ENCODE measurements at regions not wholly inside any gene's neighbourhood (a gene's known extent, or its start where the extent isn't known, plus 50 kb on each side); places are given as distances from the start of the nearest gene placed in this dataset.
"Not testable (repeated sequence)": the region's sequence is repeated elsewhere in the genome, so short reads cannot be mapped to it uniquely, and the experiment has no call there.

GRCh38 chr4:164210377-164210776 lies 543.6 kb upstream of the SMIM31 start:
- H3K9me3 Mint-ChIP-seq, result no peaks in the 10 kb centered on the region
- H3K27ac Mint-ChIP-seq, result no peak overlapping the region
- H3K4me1 Mint-ChIP-seq, result no peaks in the 10 kb centered on the region
- H3K27me3 Mint-ChIP-seq, result no peaks in the 10 kb centered on the region
- no peak for DNase-seq
- intact Hi-C loops (cut with micrococcal nuclease), result no loop called here
- H3K36me3 Mint-ChIP-seq (ENCODE audit: low read depth), result no peaks in the 10 kb centered on the region
- no peak overlapping the region for H3K4me3 Mint-ChIP-seq

DNA sequence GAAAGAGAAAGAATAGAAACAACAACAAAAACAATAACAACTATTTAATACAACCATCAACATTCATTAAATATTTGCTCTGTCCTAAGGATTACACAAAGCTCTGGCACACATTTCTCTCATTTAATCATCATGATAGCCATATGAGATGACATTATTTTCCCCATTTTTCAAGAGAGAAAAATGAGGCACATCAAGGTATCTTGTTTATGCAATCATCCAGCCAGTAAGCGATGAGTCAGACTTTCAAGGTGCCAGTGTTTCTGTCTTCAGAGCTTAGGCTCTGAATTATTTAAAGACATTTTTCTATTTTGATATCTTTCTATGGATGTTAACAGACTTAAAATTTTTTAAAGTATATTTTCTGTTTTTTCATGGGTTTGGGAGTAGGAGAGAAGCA lies 541.8 kb upstream of the SMIM31 start:
- H3K4me3 Mint-ChIP-seq, result no peak overlapping the region
- intact Hi-C loops (cut with micrococcal nuclease), result no loop called here
- no peaks in the 10 kb centered on the region for H3K36me3 Mint-ChIP-seq (ENCODE audit: low read depth)
- no peak for DNase-seq
- H3K27me3 Mint-ChIP-seq, result no peaks in the 10 kb centered on the region
- no peaks in the 10 kb centered on the region for H3K4me1 Mint-ChIP-seq
- H3K27ac Mint-ChIP-seq, result no peak overlapping the region
- no peaks in the 10 kb centered on the region for H3K9me3 Mint-ChIP-seq

DNA sequence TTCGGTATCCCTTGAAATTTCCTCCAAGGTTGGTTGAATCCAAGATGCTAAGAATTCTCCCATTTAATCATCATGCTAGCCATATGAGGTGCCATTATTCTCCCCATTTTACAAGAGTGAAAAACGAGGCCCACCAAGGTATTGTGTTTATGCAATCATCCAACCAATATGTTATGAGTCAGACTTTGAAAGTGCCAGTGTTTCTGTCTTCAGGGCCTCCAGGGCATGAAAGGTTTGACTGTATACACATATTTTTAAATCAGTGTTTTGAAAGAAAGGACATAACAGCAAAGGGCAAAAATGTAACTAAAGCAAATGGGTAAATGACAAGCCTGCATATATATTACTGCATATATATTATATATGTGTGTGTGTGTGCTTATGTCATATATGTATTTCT lies 541.2 kb upstream of the SMIM31 start:
- Mint-ChIP-seq H3K9me3 (no peaks in the 10 kb centered on the region), H3K27me3 (no peaks in the 10 kb centered on the region), H3K4me1 (no peaks in the 10 kb centered on the region), H3K27ac (no peak overlapping the region), H3K4me3 (no peak overlapping the region), H3K36me3 (ENCODE audit: low read depth) (no peaks in the 10 kb centered on the region)
- intact Hi-C loops (cut with micrococcal nuclease), result no loop called here
- no peak for DNase-seq

DNA sequence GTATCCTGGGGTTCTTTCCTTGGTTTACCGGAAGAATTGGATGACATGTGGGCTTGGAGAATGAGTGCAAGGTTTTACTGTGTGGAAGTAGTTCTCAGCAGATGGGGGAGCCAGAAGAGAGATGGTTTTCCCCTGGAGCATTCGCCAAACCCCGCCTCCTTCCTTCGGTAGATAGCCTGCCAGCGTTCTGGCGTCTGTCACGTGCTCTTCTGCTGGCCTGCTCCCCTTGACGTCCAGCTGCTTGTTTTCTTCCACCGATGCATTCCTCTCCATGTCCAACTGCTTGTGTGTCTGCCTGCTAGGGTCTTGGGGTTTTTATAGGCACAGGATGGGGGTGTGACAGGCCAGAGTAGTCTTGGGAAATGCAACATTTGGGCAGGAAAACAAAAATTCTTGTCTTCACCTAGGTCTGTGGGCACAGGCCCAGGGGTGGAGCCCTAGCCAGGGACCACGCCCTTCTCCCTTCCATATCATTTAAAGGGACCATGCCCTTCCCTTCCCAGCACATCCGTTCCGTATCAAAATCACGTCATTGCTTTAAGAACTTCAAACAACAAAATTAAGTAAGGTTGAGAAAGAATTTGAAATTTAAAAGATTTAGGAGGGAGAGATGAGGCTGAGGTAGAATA lies 538.7 kb upstream of the SMIM31 start:
- Mint-ChIP-seq H3K27me3 (no peaks in the 10 kb centered on the region), H3K4me3 (no peak overlapping the region), H3K27ac (no peak overlapping the region), H3K9me3 (peaks cover 4% of the 10 kb centered on the region), H3K36me3 (ENCODE audit: low read depth) (no peaks in the 10 kb centered on the region), H3K4me1 (no peaks in the 10 kb centered on the region)
- intact Hi-C loops (cut with micrococcal nuclease), result no loop called here
- DNase-seq, result no peak

DNA sequence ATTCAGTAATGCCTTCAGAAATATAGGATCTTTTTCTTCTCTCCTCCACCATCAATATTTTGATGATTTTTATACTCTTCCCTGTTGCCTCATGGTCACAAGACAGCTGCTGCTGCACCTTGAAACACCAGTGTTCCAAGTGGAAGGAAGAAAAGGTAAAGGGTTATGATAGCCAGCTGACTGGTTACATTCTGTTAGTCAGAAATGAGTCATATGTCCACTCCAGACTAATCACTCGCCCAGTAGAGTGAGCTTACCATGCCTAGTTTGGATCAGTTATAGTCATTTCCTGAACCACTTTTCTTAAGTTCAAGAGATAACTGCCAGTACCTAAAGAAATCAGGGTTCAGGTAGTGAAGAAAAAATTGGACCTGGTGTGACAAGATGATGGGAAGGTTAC lies 532.3 kb upstream of the SMIM31 start:
- Mint-ChIP-seq H3K27ac (no peak overlapping the region), H3K4me3 (no peak overlapping the region), H3K4me1 (no peaks in the 10 kb centered on the region), H3K9me3 (peaks cover 4% of the 10 kb centered on the region), H3K36me3 (ENCODE audit: low read depth) (no peaks in the 10 kb centered on the region), H3K27me3 (no peaks in the 10 kb centered on the region)
- no peak for DNase-seq
- intact Hi-C loops (cut with micrococcal nuclease), result no loop called here

GRCh38 chr4:164224871-164225270 lies 529.1 kb upstream of the SMIM31 start:
- intact Hi-C loops (cut with micrococcal nuclease), result no loop called here
- H3K36me3 Mint-ChIP-seq (ENCODE audit: low read depth), result no peaks in the 10 kb centered on the region
- no peaks in the 10 kb centered on the region for H3K27me3 Mint-ChIP-seq
- H3K27ac Mint-ChIP-seq, result no peak overlapping the region
- no peak for DNase-seq
- no peaks in the 10 kb centered on the region for H3K4me1 Mint-ChIP-seq
- H3K4me3 Mint-ChIP-seq, result no peak overlapping the region
- no peaks in the 10 kb centered on the region for H3K9me3 Mint-ChIP-seq

GRCh38 chr4:164229255-164229654 lies 524.7 kb upstream of the SMIM31 start:
- Mint-ChIP-seq H3K4me3 (no peak overlapping the region), H3K27me3 (no peaks in the 10 kb centered on the region), H3K4me1 (no peaks in the 10 kb centered on the region), H3K36me3 (ENCODE audit: low read depth) (no peaks in the 10 kb centered on the region), H3K9me3 (no peaks in the 10 kb centered on the region), H3K27ac (no peak overlapping the region)
- no peak for DNase-seq
- intact Hi-C loops (cut with micrococcal nuclease), result no loop called here

- intact Hi-C loops (cut with micrococcal nuclease), result no loop called here
- Mint-ChIP-seq H3K9me3 (no peaks in the 10 kb centered on the region), H3K27ac (no peak overlapping the region), H3K36me3 (ENCODE audit: low read depth) (no peaks in the 10 kb centered on the region), H3K27me3 (no peaks in the 10 kb centered on the region), H3K4me1 (no peaks in the 10 kb centered on the region), H3K4me3 (no peak overlapping the region)
- no peak for DNase-seq
Measured at GRCh38 chr4:164239433-164239832, 514.5 kb upstream of the SMIM31 start.

- no peaks in the 10 kb centered on the region for H3K36me3 Mint-ChIP-seq (ENCODE audit: low read depth)
- no peak for DNase-seq
- H3K27me3 Mint-ChIP-seq, result no peaks in the 10 kb centered on the region
- H3K4me1 Mint-ChIP-seq, result no peaks in the 10 kb centered on the region
- no peak overlapping the region for H3K4me3 Mint-ChIP-seq
- H3K9me3 Mint-ChIP-seq, result no peaks in the 10 kb centered on the region
- H3K27ac Mint-ChIP-seq, result no peak overlapping the region
- intact Hi-C loops (cut with micrococcal nuclease), result no loop called here
Measured at GRCh38 chr4:164239976-164240375, 514.0 kb upstream of the SMIM31 start.

GRCh38 chr4:164251257-164251656 lies 502.7 kb upstream of the SMIM31 start:
- H3K27me3 Mint-ChIP-seq, result no peaks in the 10 kb centered on the region
- no peaks in the 10 kb centered on the region for H3K9me3 Mint-ChIP-seq
- intact Hi-C loops (cut with micrococcal nuclease), result no loop called here
- no peak overlapping the region for H3K27ac Mint-ChIP-seq
- no peaks in the 10 kb centered on the region for H3K4me1 Mint-ChIP-seq
- no peak for DNase-seq
- H3K36me3 Mint-ChIP-seq (ENCODE audit: low read depth), result no peaks in the 10 kb centered on the region
- no peak overlapping the region for H3K4me3 Mint-ChIP-seq

- Mint-ChIP-seq H3K36me3 (ENCODE audit: low read depth) (no peaks in the 10 kb centered on the region), H3K27ac (no peak overlapping the region), H3K4me1 (no peaks in the 10 kb centered on the region), H3K4me3 (no peak overlapping the region), H3K9me3 (no peaks in the 10 kb centered on the region), H3K27me3 (no peaks in the 10 kb centered on the region)
- no peak for DNase-seq
- intact Hi-C loops (cut with micrococcal nuclease), result no loop called here
Measured at GRCh38 chr4:164252286-164252685, 501.6 kb upstream of the SMIM31 start.

- no peaks in the 10 kb centered on the region for H3K9me3 Mint-ChIP-seq
- no peak for DNase-seq
- no peaks in the 10 kb centered on the region for H3K4me1 Mint-ChIP-seq
- intact Hi-C loops (cut with micrococcal nuclease), result no loop called here
- no peak overlapping the region for H3K27ac Mint-ChIP-seq
- no peaks in the 10 kb centered on the region for H3K27me3 Mint-ChIP-seq
- no peak overlapping the region for H3K4me3 Mint-ChIP-seq
- H3K36me3 Mint-ChIP-seq (ENCODE audit: low read depth), result no peaks in the 10 kb centered on the region
Measured at GRCh38 chr4:164261831-164262230, 492.1 kb upstream of the SMIM31 start.

DNA sequence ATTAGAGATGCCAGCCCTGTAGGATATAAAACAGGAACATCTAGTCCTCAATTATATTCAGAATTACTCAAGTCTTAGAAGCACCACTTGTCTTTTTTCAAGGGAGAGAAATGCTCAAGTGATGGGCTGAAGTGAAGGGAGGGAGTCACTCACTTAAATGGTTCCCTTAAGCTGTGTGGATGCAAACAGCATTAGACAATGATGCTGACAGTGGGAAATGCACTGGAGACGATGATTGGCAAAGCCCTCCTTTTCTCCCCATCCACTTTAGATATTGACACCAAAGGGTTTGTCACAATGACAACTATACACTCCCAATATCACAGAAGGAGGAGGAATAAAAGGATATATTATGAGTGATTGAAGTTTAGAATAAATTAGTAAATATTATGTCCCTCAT lies 491.4 kb upstream of the SMIM31 start:
- intact Hi-C loops (cut with micrococcal nuclease); H3K27me3 Mint-ChIP-seq; DNase-seq; H3K4me3 Mint-ChIP-seq; H3K4me1 Mint-ChIP-seq; H3K9me3 Mint-ChIP-seq; H3K27ac Mint-ChIP-seq; H3K36me3 Mint-ChIP-seq (ENCODE audit: low read depth): not testable (repeated sequence)

DNA sequence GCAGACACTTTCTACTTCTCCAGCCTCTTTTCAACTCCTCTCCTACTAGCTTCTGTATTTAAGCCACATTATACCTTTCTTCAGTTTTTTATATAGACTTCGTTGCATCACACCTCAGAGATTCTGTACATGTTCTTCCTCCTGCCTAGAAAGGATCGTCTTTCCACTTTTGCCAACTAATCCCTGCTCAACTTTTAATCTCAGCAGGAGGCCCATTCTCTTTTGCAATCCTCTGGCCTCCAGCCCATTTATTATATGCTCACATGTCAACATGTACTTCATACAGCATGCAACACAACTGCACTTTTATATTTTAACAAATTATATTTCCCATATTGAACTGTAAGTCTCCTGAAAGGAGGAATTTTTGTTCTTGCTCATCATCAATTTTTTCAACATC lies 476.5 kb upstream of the SMIM31 start:
- H3K4me1 Mint-ChIP-seq, H3K4me3 Mint-ChIP-seq: not testable (repeated sequence)

DNA sequence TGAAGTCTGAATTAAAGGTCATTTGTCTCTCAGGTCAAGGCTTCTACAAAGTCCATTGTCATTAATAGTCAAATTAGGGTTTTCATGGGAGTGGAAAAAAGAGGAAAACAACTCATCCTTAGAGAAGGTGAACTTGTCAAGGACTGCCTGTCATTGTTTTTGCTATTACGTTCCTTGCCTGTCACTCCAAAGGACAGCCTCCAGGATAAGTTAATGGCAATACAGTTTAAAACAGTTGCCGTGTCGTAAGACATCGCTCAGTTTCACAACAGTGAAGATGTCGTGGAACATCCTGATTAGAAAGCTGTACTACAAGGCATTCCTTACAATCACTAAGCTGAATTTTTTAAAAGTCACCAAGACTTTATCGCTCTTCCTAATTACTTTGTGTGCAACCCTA lies 466.8 kb upstream of the SMIM31 start:
- Mint-ChIP-seq H3K4me1 (no peaks in the 10 kb centered on the region), H3K27me3 (no peaks in the 10 kb centered on the region), H3K9me3 (no peaks in the 10 kb centered on the region), H3K27ac (no peak overlapping the region), H3K36me3 (ENCODE audit: low read depth) (no peaks in the 10 kb centered on the region), H3K4me3 (no peak overlapping the region)
- no peak for DNase-seq
- intact Hi-C loops (cut with micrococcal nuclease), result no loop called here

More for the DNA sequence above, 476.5 kb upstream of the SMIM31 start:
- intact Hi-C loops (cut with micrococcal nuclease); DNase-seq; H3K27ac Mint-ChIP-seq; H3K36me3 Mint-ChIP-seq (ENCODE audit: low read depth); H3K9me3 Mint-ChIP-seq; H3K27me3 Mint-ChIP-seq: not testable (repeated sequence)

Data from activated CD4-positive, alpha-beta T cell treated with anti-CD3 and anti-CD28 coated beads, Interleukin-2, amount 10 ng/mL, durations not matched to agents 24 days and 14 days (primary cell).